ENCODE measurements at regions not wholly inside any gene's neighbourhood (a gene's known extent, or its start where the extent isn't known, plus 50 kb on each side); places are given as distances from the start of the nearest gene placed in this dataset.

- TF ChIP-seq RFX5 (IDR thresholded peaks at IDR 0.05) (no peak), CTCF (IDR thresholded peaks at IDR 0.05) (no peak), ZNF302 (CRISPR knock-in tag; IDR thresholded peaks at IDR 0.05) (no peak)
Observed at GRCh38 chr4:175480404-175480803, 331.7 kb downstream of the GPM6A start.
